ENCODE measurements at regions not wholly inside any gene's neighbourhood (a gene's known extent, or its start where the extent isn't known, plus 50 kb on each side); places are given as distances from the start of the nearest gene placed in this dataset.

- TF ChIP-seq, protein P1, sequence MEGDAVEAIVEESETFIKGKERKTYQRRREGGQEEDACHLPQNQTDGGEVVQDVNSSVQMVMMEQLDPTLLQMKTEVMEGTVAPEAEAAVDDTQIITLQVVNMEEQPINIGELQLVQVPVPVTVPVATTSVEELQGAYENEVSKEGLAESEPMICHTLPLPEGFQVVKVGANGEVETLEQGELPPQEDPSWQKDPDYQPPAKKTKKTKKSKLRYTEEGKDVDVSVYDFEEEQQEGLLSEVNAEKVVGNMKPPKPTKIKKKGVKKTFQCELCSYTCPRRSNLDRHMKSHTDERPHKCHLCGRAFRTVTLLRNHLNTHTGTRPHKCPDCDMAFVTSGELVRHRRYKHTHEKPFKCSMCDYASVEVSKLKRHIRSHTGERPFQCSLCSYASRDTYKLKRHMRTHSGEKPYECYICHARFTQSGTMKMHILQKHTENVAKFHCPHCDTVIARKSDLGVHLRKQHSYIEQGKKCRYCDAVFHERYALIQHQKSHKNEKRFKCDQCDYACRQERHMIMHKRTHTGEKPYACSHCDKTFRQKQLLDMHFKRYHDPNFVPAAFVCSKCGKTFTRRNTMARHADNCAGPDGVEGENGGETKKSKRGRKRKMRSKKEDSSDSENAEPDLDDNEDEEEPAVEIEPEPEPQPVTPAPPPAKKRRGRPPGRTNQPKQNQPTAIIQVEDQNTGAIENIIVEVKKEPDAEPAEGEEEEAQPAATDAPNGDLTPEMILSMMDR (IDR thresholded peaks at IDR 0.05), result no peak
- TF ChIP-seq ESRRA (IDR thresholded peaks at IDR 0.05; ENCODE audit: borderline replicate concordance, low read length) (no peak), POLR2A (IDR thresholded peaks at IDR 0.05; ENCODE audit: low read length) (no peak), KDM5A (IDR thresholded peaks at IDR 0.05) (no peak)
Measured at GRCh38 chr15:85284497-85284896, 95.9 kb upstream of the AKAP13 start.

Measured in A549 (cell line).